Neuronal stem cell (in vitro differentiated cells): ENCODE measurements at regions not wholly inside any gene's neighbourhood (a gene's known extent, or its start where the extent isn't known, plus 50 kb on each side); places are given as distances from the start of the nearest gene placed in this dataset.

Source experiments
- DNase-seq: peaks from one replicate; pipeline ENCODE4 v3.0.0-alpha.2; 2013; ENCODE audit warnings: low spot score
- H2AFZ ChIP-seq: one replicate; pipeline ENCODE4 v1.6.1; 2013; ENCODE audit warnings: mild to moderate bottlenecking, low read length, inconsistent platforms
- H2AK5ac ChIP-seq: 2 replicates; pipeline ENCODE4 v1.6.1; 2013; ENCODE audit warnings: low read depth, mild to moderate bottlenecking, inconsistent platforms, low read length, moderate library complexity, mixed read lengths
- H2BK120ac ChIP-seq: 2 replicates; pipeline ENCODE4 v1.6.1; 2013; ENCODE audit warnings: low read depth, mild to moderate bottlenecking, inconsistent platforms, low read length, moderate library complexity, mixed read lengths
- H2BK12ac ChIP-seq: one replicate; pipeline ENCODE4 v1.6.1; 2013; ENCODE audit warnings: low read length, inconsistent platforms
- H2BK15ac ChIP-seq: 2 replicates; pipeline ENCODE4 v1.6.1; 2013; ENCODE audit warnings: mild to moderate bottlenecking, low read length, inconsistent platforms, mixed read lengths
- H2BK5ac ChIP-seq: one replicate; pipeline ENCODE4 v1.6.1; 2013; ENCODE audit warnings: inconsistent platforms, mild to moderate bottlenecking, low read length, moderate library complexity
- H3K14ac ChIP-seq: one replicate; pipeline ENCODE4 v1.6.1; 2013; ENCODE audit warnings: low read length, inconsistent platforms
- H3K18ac ChIP-seq: 2 replicates; pipeline ENCODE4 v1.6.1; 2013; ENCODE audit warnings: low read length, inconsistent platforms
- H3K23ac ChIP-seq: 2 replicates; pipeline ENCODE4 v1.6.1; 2013; ENCODE audit warnings: low read depth, mild to moderate bottlenecking, mixed read lengths, low read length, inconsistent platforms; ENCODE audit not compliant: poor library complexity
- H3K27ac ChIP-seq: replicated peaks from 3 replicates; pipeline ENCODE4 v1.5.1; 2013; ENCODE audit warnings: low read length, inconsistent platforms
- H3K27me3 ChIP-seq, 3 experiments: 2 replicates each; pipeline ENCODE4 v1.6.1; 2013; ENCODE audit warnings: low read length in 3 of 3, mild to moderate bottlenecking in 2 of 3, inconsistent platforms in 1 of 3, low read depth in 1 of 3, mixed read lengths in 1 of 3, moderate library complexity in 1 of 3; ENCODE audit not compliant: control insufficient read depth in 3 of 3, insufficient read depth in 3 of 3
- H3K36me3 ChIP-seq, 2 donors: replicated peaks in 1 of 2; 2 replicates each; pipeline ENCODE4 v1.6.1; 2013; ENCODE audit warnings: low read length in 2 of 2; ENCODE audit not compliant: control insufficient read depth in 2 of 2, insufficient read depth in 2 of 2
- H3K4ac ChIP-seq: 2 replicates; pipeline ENCODE4 v1.6.1; 2013; ENCODE audit warnings: inconsistent platforms, mild to moderate bottlenecking, low read length, moderate library complexity
- H3K4me1 ChIP-seq, 2 donors: 1 replicate in 1 of 2; 2 replicates in 1 of 2; pipeline ENCODE4 v1.6.1; 2013; ENCODE audit warnings: low read length in 2 of 2, low read depth in 1 of 2; ENCODE audit not compliant: control insufficient read depth in 2 of 2, insufficient read depth in 1 of 2
- H3K4me2 ChIP-seq: one replicate; pipeline ENCODE4 v1.6.1; 2013; ENCODE audit warnings: mild to moderate bottlenecking, low read length, inconsistent platforms; ENCODE audit not compliant: insufficient read depth, poor library complexity, severe bottlenecking
- H3K4me3 ChIP-seq, 2 donors: 2 replicates each; pipeline ENCODE4 v1.5.1; 2013; ENCODE audit warnings: low read length in 2 of 2, mild to moderate bottlenecking in 2 of 2, inconsistent platforms in 1 of 2, moderate library complexity in 1 of 2
- H3K79me1 ChIP-seq: one replicate; pipeline ENCODE4 v1.6.1; 2013; ENCODE audit warnings: low read depth, mild to moderate bottlenecking, inconsistent platforms, low read length, moderate library complexity
- H3K9ac ChIP-seq: one replicate; pipeline ENCODE4 v1.6.1; 2013; ENCODE audit warnings: mild to moderate bottlenecking, low read depth, low read length, inconsistent platforms; ENCODE audit not compliant: poor library complexity
- H3K9me3 ChIP-seq, 2 donors: replicated peaks in 1 of 2; 2 replicates each; pipeline versions ENCODE3 to v1.6.1; 2013; ENCODE audit warnings: low read length in 2 of 2, mild to moderate bottlenecking in 2 of 2, inconsistent platforms in 1 of 2, low read depth in 1 of 2, mixed read lengths in 1 of 2, moderate library complexity in 1 of 2; ENCODE audit not compliant: control insufficient read depth in 2 of 2, insufficient read depth in 1 of 2
- H4K8ac ChIP-seq: one replicate; pipeline ENCODE4 v1.6.1; 2013; ENCODE audit warnings: low read depth, mild to moderate bottlenecking, inconsistent platforms, low read length, moderate library complexity
- H4K91ac ChIP-seq: one replicate; pipeline ENCODE4 v1.6.1; 2013; ENCODE audit warnings: low read length, low read depth, mild to moderate bottlenecking, inconsistent platforms; ENCODE audit not compliant: poor library complexity
- WGBS, 2 donors: extraction: QIAGEN DNeasy Blood & Tissue Kit; methylation state at CpG; one replicate each; pipeline ENCODE4 v1.1.7; 2013; ENCODE audit warnings: missing lambda C conversion rate in 2 of 2, mixed read lengths in 1 of 2; ENCODE audit not compliant: insufficient read length in 2 of 2, insufficient replicate concordance in 1 of 2; ENCODE audit errors: extremely low coverage in 2 of 2; 5-methylcytosine and 5-hydroxymethylcytosine counted together

- H4K8ac ChIP-seq = no peak overlapping the region
- H2AK5ac ChIP-seq = no peak overlapping the region
- no peak overlapping the region for H3K14ac ChIP-seq
- peak overlapping the region; percentile 24 for H2AFZ ChIP-seq
- H3K9ac ChIP-seq = no peak overlapping the region
- no peaks in the 10 kb centered on the region for H3K27me3 ChIP-seq
- no CpG with 5 or more reads among the region's 1 CpG for WGBS, 2 donors
- no peak overlapping the region for H3K4ac ChIP-seq
- no peak for DNase-seq
- peaks cover 0 to 3% of the 10 kb centered on the region in 2 donors for H3K9me3 ChIP-seq
- H3K23ac ChIP-seq = no peak overlapping the region
- no peak overlapping the region for H2BK12ac ChIP-seq
- H4K91ac ChIP-seq = no peak overlapping the region
- no peak overlapping the region for H3K18ac ChIP-seq
- H3K4me1 ChIP-seq = no peaks in the 10 kb centered on the region
- H2BK15ac ChIP-seq = no peak overlapping the region
- no peaks in the 10 kb centered on the region for H3K79me1 ChIP-seq
- no peak overlapping the region for H2BK5ac ChIP-seq
- no peak overlapping the region for H3K4me3 ChIP-seq
- no peak overlapping the region for H3K4me2 ChIP-seq
- no peaks in the 10 kb centered on the region for H3K36me3 ChIP-seq
- H3K27ac ChIP-seq = no peak overlapping the region
- H2BK120ac ChIP-seq = no peak overlapping the region
These were observed 220.5 kb upstream of the MPDZ start for GRCh38 chr9:13500034-13500433.

DNA sequence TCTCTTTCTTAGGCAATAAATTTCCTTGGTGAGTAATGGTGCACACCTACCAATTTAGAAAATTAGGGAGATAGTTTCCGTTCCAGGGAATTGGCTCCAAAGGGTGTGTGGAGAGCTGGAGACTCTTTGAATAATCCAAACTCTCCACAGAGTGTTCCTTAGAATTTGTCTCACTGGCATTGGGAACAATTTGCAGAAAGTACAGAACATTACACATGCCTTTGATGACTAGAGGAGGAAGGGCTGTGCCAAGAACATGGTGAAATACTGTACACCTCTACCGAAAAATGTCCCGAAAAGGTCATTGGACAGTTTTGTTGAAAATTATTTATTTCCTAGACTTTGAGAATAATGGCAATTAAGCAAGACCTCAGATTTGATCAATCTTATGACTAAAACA lies 214.2 kb upstream of the MPDZ start:
- no peak overlapping the region for H3K14ac ChIP-seq
- no peak overlapping the region for H3K27ac ChIP-seq
- H3K79me1 ChIP-seq = no peaks in the 10 kb centered on the region
- H3K9ac ChIP-seq = no peak overlapping the region
- H3K23ac ChIP-seq = no peak overlapping the region
- no peaks in the 10 kb centered on the region for H3K36me3 ChIP-seq
- no peak overlapping the region for H2BK15ac ChIP-seq
- no peak overlapping the region for H3K4me2 ChIP-seq
- no peak overlapping the region for H2BK120ac ChIP-seq
- no peak overlapping the region for H3K4me3 ChIP-seq
- DNase-seq = no peak
- H2BK5ac ChIP-seq = no peak overlapping the region
- no peak overlapping the region for H2AFZ ChIP-seq
- H3K18ac ChIP-seq = no peak overlapping the region
- no peak overlapping the region for H4K8ac ChIP-seq
- H3K9me3 ChIP-seq = peaks cover 0 to 3% of the 10 kb centered on the region in 2 donors
- no CpG with 5 or more reads among the region's 3 CpGs for WGBS, 2 donors
- H2BK12ac ChIP-seq = no peak overlapping the region
- H3K4me1 ChIP-seq = peaks cover 5% of the 10 kb centered on the region in 2 donors
- H3K4ac ChIP-seq = no peak overlapping the region
- no peak overlapping the region for H2AK5ac ChIP-seq
- H4K91ac ChIP-seq = no peak overlapping the region
- H3K27me3 ChIP-seq = no peaks in the 10 kb centered on the region

DNA sequence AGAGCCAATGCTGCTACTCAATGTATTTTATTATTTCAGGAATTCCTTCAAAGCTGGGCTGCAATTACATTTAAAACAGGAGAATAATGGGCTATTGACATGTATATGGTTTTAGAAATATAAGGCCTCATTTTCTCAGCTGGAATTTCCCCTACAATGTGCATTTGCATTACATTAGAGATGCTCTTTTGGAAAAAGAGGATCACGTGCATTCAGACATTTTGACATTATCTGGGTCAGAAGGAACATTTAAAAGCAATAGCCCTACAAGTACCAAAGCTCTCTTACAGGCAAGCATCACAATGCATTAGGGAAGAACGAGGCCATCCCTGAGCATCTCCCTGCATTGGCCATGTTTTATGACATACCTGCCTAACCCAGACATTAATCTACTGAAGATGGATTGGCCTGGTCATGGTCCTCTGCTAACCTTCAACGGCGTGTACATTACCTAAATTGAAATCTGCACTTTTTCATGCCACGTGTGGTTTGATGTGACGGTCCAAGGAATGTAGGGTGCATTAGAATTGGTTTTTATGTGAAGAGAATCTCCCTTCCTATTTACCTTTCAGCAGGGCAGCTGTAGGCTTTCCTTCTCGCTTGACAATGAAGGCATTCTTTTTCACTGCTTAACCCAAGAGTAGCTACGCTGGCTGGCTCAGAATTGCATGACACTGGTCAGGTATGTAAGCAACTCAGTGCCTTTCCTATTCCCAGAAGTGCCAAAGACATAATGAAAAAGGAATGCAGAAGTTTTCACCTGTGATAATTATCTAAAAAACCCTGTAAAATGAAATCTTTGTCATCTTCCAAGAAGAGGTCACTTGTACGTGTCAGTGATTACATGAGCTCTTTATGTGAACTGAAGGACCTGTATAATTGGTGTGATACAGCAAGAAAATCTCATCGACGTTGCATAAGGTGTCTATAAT lies 212.3 kb upstream of the MPDZ start:
- Histone ChIP-seq H2BK15ac (no peak overlapping the region), H3K9me3 (peaks cover 0 to 3% of the 10 kb centered on the region in 2 donors), H3K18ac (no peak overlapping the region), H3K9ac (no peak overlapping the region), H3K36me3 (no peaks in the 10 kb centered on the region), H3K4me3 (no peak overlapping the region), H4K8ac (no peak overlapping the region), H3K4me1 (peaks cover 5% of the 10 kb centered on the region in 2 donors), H3K27me3 (no peaks in the 10 kb centered on the region), H3K14ac (no peak overlapping the region), H3K4ac (no peak overlapping the region), H3K27ac (no peak overlapping the region), H2BK12ac (no peak overlapping the region), H2AFZ (no peak overlapping the region), H3K4me2 (no peak overlapping the region), H2BK120ac (no peak overlapping the region), H3K23ac (no peak overlapping the region), H4K91ac (no peak overlapping the region), H2BK5ac (no peak overlapping the region), H2AK5ac (no peak overlapping the region), H3K79me1 (no peaks in the 10 kb centered on the region)
- WGBS, 2 donors = no CpG with 5 or more reads among the region's 11 CpGs
- DNase-seq = no peak

DNA sequence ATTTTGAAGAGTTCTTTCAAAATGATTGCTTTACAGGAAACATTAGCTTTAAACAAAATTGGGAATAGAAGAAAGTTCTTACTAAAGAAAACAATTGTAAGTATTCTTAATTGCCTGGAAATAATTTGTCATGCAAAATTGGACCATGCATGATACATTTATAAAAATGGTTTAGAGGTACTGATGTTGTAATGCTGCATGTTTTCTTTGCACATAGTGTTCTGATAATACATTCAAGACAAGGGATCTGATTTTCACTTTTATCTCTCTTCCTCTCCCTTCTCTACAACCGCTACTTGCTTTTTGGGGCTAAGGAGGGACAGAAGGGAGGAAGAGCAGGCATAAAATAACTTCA lies 211.6 kb upstream of the MPDZ start:
- no peak overlapping the region for H3K9ac ChIP-seq
- no peak overlapping the region for H3K18ac ChIP-seq
- no peak overlapping the region for H3K14ac ChIP-seq
- no peak overlapping the region for H2BK12ac ChIP-seq
- peaks cover 0 to 3% of the 10 kb centered on the region in 2 donors for H3K9me3 ChIP-seq
- no peak overlapping the region for H2BK120ac ChIP-seq
- no peak for DNase-seq
- no peak overlapping the region for H2BK5ac ChIP-seq
- no CpG with 5 or more reads among the region's 1 CpG for WGBS, 2 donors
- H3K4me3 ChIP-seq = no peak overlapping the region
- no peak overlapping the region for H2AFZ ChIP-seq
- no peak overlapping the region for H3K4me2 ChIP-seq
- no peak overlapping the region for H3K23ac ChIP-seq
- H4K91ac ChIP-seq = no peak overlapping the region
- H2BK15ac ChIP-seq = no peak overlapping the region
- H4K8ac ChIP-seq = no peak overlapping the region
- peaks cover 5% of the 10 kb centered on the region in 2 donors for H3K4me1 ChIP-seq
- H3K79me1 ChIP-seq = no peaks in the 10 kb centered on the region
- no peaks in the 10 kb centered on the region for H3K27me3 ChIP-seq
- no peak overlapping the region for H3K27ac ChIP-seq
- no peak overlapping the region for H3K4ac ChIP-seq
- H3K36me3 ChIP-seq = no peaks in the 10 kb centered on the region
- H2AK5ac ChIP-seq = no peak overlapping the region
